Heart left ventricle (tissue), 16 donors: ENCODE measurements at regions not wholly inside any gene's neighbourhood (a gene's known extent, or its start where the extent isn't known, plus 50 kb on each side); places are given as distances from the start of the nearest gene placed in this dataset.

Experiments
- ATAC-seq, 4 donors: fragments of 200-7000 bp; cut with Tn5 transposase; one replicate each; pipeline ENCODE4 v1.9.1; 2020 to 2022; ENCODE audit warnings: moderate library complexity in 4 of 4, mild to moderate bottlenecking in 3 of 4, moderate number of reproducible peaks in 1 of 4
- DNase-seq, 5 donors: peaks; one replicate each; pipeline ENCODE4 v3.0.0-alpha.2; 2020
- H3K27ac ChIP-seq, 12 donors: fragments of 200-600 bp; sonication (generic) in 4 of 12; one replicate each; pipeline versions ENCODE4 v1.5.0 to v1.8.0; 2016 to 2022; ENCODE audit warnings: mild to moderate bottlenecking in 2 of 12
- H3K27me3 ChIP-seq, 9 donors: fragments of 200-600 bp; sonication (generic) in 2 of 9; one replicate each; pipeline versions ENCODE4 v1.5.1 to v1.8.0; 2016 to 2022; ENCODE audit warnings: mild to moderate bottlenecking in 3 of 9
- H3K36me3 ChIP-seq, 9 donors: fragments of 200-600 bp; sonication (generic) in 2 of 9; one replicate each; pipeline versions ENCODE4 v1.5.0 to v1.8.0; 2018 to 2022; ENCODE audit warnings: mild to moderate bottlenecking in 2 of 9
- H3K4me1 ChIP-seq, 12 donors: fragments of 200-600 bp; sonication (generic) in 4 of 12; one replicate each; pipeline versions ENCODE4 v1.5.0 to v1.8.0; 2016 to 2022; ENCODE audit warnings: mild to moderate bottlenecking in 3 of 12
- H3K4me3 ChIP-seq, 12 donors: fragments of 200-600 bp; sonication (generic) in 4 of 12; one replicate each; pipeline versions ENCODE4 v1.5.0 to v1.8.0; 2017 to 2022; ENCODE audit warnings: mild to moderate bottlenecking in 9 of 12, moderate library complexity in 4 of 12
- H3K9me3 ChIP-seq, 12 donors: fragments of 200-600 bp; sonication (generic) in 4 of 12; one replicate each; pipeline versions ENCODE4 v1.5.0 to v1.8.0; 2016 to 2022; ENCODE audit warnings: mild to moderate bottlenecking in 1 of 12
- POLR2A ChIP-seq, 2 donors: fragments of 450-650 bp; IDR thresholded peaks; one replicate each; pipeline ENCODE4 v1.6.1; 2017; ENCODE audit warnings: antibody characterized with exemption in 2 of 2, mild to moderate bottlenecking in 2 of 2, moderate library complexity in 2 of 2
- WGBS, 4 donors: extraction: QIAGEN DNeasy Blood & Tissue Kit in 2 of 4; methylation state at CpG; one replicate each; pipeline versions ENCODE4 v1.1.5 to v1.1.7; 2013 to 2018; 5-methylcytosine and 5-hydroxymethylcytosine counted together
- intact Hi-C, 10 donors: fragments of 100-400 bp; cut with DNase I; formaldehyde crosslinking; loops; one replicate each; pipeline versions ENCODE4 v1.11.1 to v1.14.2; 2022
- TF ChIP-seq, protein P1 (sequence below), 12 donors: fragments of 200-600 bp; sonication (generic) in 4 of 12; IDR thresholded peaks; one replicate each; pipeline versions ENCODE4 v1.5.0 to v1.8.0; 2018 to 2022; ENCODE audit warnings: antibody characterized with exemption in 12 of 12, mild to moderate bottlenecking in 5 of 12
- donor health status: ischemic (EF 13 %, LVEDD 7.1; RV severe dilation, severe dysfunction).
- donor health status: healthy with polysubstance abuse.
- donor health status: DM: no; HTN: yes; CAD: no.
- donor health status: DM: no; HTN: no; CAD: no.
- donor health status: ischemic (EF 25% LVEDD 6.9; RV normal size, moderate dysfunction).
- donor health status: ischemic (EF 25% LVEDD 5.7; RV mildly dilated, moderate dysfunction).
- donor health status: healthy.
- donor health status: DM: yes; HTN: yes; CAD: no.
- donor health status: ischemic (EF 35%, LVEDD 5.7; RV mildly dilated, moderate dysfunction).
- donor health status: nonischemic (EF 11% LVEDD 7.7; RV severe dilation, severe dysfunction).
- donor health status: DM: yes; HTN: yes; CAD: no.
- donor health status: PGD.
- donor health status: ischemic (EF 29% LVEDD 5.4; RV normal size, mild dysfunction).
- donor health status: nonischemic (EF 23%, LVEDD 6.1; RV moderate dilation, normal function).

- no peak for ATAC-seq
- DNase-seq, result no peak
- intact Hi-C loops, result no loop called here
- no peak overlapping the region for H3K4me3 ChIP-seq
- no peak for TF ChIP-seq POLR2A (IDR thresholded peaks at IDR 0.05)
- TF ChIP-seq, protein P1, sequence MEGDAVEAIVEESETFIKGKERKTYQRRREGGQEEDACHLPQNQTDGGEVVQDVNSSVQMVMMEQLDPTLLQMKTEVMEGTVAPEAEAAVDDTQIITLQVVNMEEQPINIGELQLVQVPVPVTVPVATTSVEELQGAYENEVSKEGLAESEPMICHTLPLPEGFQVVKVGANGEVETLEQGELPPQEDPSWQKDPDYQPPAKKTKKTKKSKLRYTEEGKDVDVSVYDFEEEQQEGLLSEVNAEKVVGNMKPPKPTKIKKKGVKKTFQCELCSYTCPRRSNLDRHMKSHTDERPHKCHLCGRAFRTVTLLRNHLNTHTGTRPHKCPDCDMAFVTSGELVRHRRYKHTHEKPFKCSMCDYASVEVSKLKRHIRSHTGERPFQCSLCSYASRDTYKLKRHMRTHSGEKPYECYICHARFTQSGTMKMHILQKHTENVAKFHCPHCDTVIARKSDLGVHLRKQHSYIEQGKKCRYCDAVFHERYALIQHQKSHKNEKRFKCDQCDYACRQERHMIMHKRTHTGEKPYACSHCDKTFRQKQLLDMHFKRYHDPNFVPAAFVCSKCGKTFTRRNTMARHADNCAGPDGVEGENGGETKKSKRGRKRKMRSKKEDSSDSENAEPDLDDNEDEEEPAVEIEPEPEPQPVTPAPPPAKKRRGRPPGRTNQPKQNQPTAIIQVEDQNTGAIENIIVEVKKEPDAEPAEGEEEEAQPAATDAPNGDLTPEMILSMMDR (IDR thresholded peaks at IDR 0.05), result no peak
- no peaks in the 10 kb centered on the region for H3K36me3 ChIP-seq
- peaks cover 0 to 15% (median 4%) of the 10 kb centered on the region in 12 donors for H3K9me3 ChIP-seq
- no peak overlapping the region for H3K27ac ChIP-seq
- no peaks in the 10 kb centered on the region for H3K4me1 ChIP-seq
- H3K27me3 ChIP-seq, result no peaks in the 10 kb centered on the region
Measured at GRCh38 chr7:52779004-52779403, 256.4 kb upstream of the POM121L12 start.

GRCh38 chr7:52777051-52777822 lies 258.2 kb upstream of the POM121L12 start:
- WGBS, 4 donors, result 74 to 85% (median 78%) methylated on average over 5 of the region's 5 CpGs
- DNase-seq, result no peak
- intact Hi-C loops, result no loop called here

DNA sequence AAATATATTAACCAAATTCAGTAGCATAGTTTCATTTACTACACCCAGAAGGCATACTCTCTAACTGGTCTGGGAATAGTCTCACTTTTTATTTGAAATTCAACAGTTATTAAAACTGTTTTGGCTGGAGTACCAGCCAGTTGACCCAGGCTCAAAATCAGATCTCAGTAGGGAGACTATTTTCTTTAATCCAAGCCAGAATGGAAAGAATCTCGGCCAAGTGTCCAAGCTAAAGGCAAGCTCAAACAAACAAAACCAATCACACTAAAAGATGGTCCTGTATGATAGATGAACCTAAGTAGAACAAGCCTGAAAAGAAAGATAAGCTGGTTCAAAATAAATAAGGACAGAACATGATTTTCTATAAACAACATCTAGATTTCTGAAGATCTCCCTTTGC lies 259.6 kb upstream of the POM121L12 start:
- H3K27ac ChIP-seq, result no peak overlapping the region
- H3K27me3 ChIP-seq, result no peaks in the 10 kb centered on the region
- peaks cover 0 to 15% (median 3%) of the 10 kb centered on the region in 12 donors for H3K9me3 ChIP-seq
- H3K4me3 ChIP-seq, result no peak overlapping the region
- no peak for TF ChIP-seq POLR2A (IDR thresholded peaks at IDR 0.05)
- TF ChIP-seq, protein P1 (IDR thresholded peaks at IDR 0.05), result no peak
- intact Hi-C loops, result no loop called here
- DNase-seq, result no peak
- no peaks in the 10 kb centered on the region for H3K4me1 ChIP-seq
- no peaks in the 10 kb centered on the region for H3K36me3 ChIP-seq
- ATAC-seq, result no peak
- 55 to 65% (median 59%) methylated on average over 1 of the region's 1 CpG for WGBS, 4 donors

More at GRCh38 chr7:52777051-52777822, 258.2 kb upstream of the POM121L12 start:
- ATAC-seq, result no peak
- no peak overlapping the region for H3K27ac ChIP-seq
- no peaks in the 10 kb centered on the region for H3K36me3 ChIP-seq
- no peak for TF ChIP-seq POLR2A (IDR thresholded peaks at IDR 0.05)
- TF ChIP-seq, protein P1 (IDR thresholded peaks at IDR 0.05), result no peak
- H3K9me3 ChIP-seq, result peaks cover 0 to 15% (median 4%) of the 10 kb centered on the region in 12 donors
- no peaks in the 10 kb centered on the region for H3K4me1 ChIP-seq
- H3K27me3 ChIP-seq, result no peaks in the 10 kb centered on the region
- no peak overlapping the region for H3K4me3 ChIP-seq

DNA sequence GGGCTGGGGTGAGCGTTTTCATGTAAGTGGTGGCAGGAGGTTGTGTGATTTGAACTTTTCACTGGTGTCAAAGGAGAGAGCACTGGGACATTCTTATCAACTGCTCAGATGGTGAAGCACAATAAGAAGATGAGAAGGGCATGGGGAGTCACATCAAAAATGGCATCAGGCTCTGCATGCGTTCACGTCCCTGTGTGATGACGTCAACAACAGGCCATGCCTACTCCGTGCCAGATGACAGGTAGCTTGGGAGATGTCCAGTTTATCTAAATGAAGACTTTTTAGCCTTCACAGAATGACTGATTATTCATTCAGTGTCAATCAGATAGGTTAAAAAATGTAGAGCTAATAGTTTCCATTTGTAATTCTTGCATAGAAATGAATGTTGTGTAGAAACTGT lies 264.3 kb upstream of the POM121L12 start:
- Histone ChIP-seq H3K36me3 (no peaks in the 10 kb centered on the region), H3K27me3 (no peaks in the 10 kb centered on the region), H3K4me1 (no peaks in the 10 kb centered on the region), H3K27ac (no peak overlapping the region), H3K4me3 (no peak overlapping the region), H3K9me3 (no peaks in the 10 kb centered on the region)
- WGBS, 4 donors, result 75 to 82% (median 79%) methylated on average over 5 of the region's 5 CpGs
- TF ChIP-seq, protein P1 (IDR thresholded peaks at IDR 0.05), result no peak
- no peak for TF ChIP-seq POLR2A (IDR thresholded peaks at IDR 0.05)
- ATAC-seq (no peak), DNase-seq (no peak)
- intact Hi-C loops, result no loop called here
